IMR-90 (cell line): ENCODE measurements at regions not wholly inside any gene's neighbourhood (a gene's known extent, or its start where the extent isn't known, plus 50 kb on each side); places are given as distances from the start of the nearest gene placed in this dataset.
A peak's percentile ranks its signal among the peaks of the same experiment; 100 is the strongest.

Experiments used
- ATAC-seq: fragments of 200-7000 bp; cut with Tn5 transposase; 2 replicates; pipeline ENCODE4 v1.9.1; 2020; ENCODE audit warnings: low read depth, mild to moderate bottlenecking, moderate library complexity
- BruUV-seq: library from RNA; stranded (reverse); fragments of 400-500 nt; replicated peaks from 2 replicates; lab custom pipeline; 2021; lab: Mats Ljungman, UMichigan
- CTCF ChIA-PET: fragments of 300-600 bp; formaldehyde crosslinking; extraction: SDS; loops from one replicate; lab custom pipeline; 2021; ENCODE audit warnings: antibody characterized with exemption; lab: Yijun Ruan, JAX
- POLR2A ChIA-PET: fragments of 300-600 bp; sonication (Branson Sonifier 250); formaldehyde crosslinking; loops from one replicate; lab custom pipeline; 2022; ENCODE audit warnings: antibody characterized with exemption; ENCODE audit not compliant: unreplicated experiment; lab: Charles Lee
- DNase-seq: peaks from one replicate; pipeline ENCODE4 v3.0.0; 2013
- H2AFZ ChIP-seq: replicated peaks from 2 replicates; pipeline ENCODE3; 2013; ENCODE audit warnings: low read length, mild to moderate bottlenecking; ENCODE audit not compliant: poor library complexity
- H2AK5ac ChIP-seq: 2 replicates; pipeline ENCODE4 v1.6.1; 2013; ENCODE audit warnings: low read depth, low read length, inconsistent platforms
- H2AK9ac ChIP-seq: replicated peaks from 2 replicates; pipeline ENCODE3; 2013; ENCODE audit warnings: mild to moderate bottlenecking, low read depth, low read length, moderate library complexity; ENCODE audit not compliant: poor library complexity
- H2BK120ac ChIP-seq: 2 replicates; pipeline ENCODE4 v1.6.1; 2013; ENCODE audit warnings: low read depth, low read length, inconsistent platforms
- H2BK15ac ChIP-seq: 3 replicates; pipeline ENCODE4 v1.6.1; 2013; ENCODE audit warnings: low read depth, low read length, inconsistent platforms
- H2BK20ac ChIP-seq: 2 replicates; pipeline ENCODE4 v1.6.1; 2013; ENCODE audit warnings: low read depth, mild to moderate bottlenecking, inconsistent platforms, low read length, moderate library complexity
- H2BK5ac ChIP-seq: 2 replicates; pipeline ENCODE4 v1.6.1; 2013; ENCODE audit warnings: mild to moderate bottlenecking, low read depth, low read length, inconsistent platforms; ENCODE audit not compliant: poor library complexity, severe bottlenecking
- H3K14ac ChIP-seq: replicated peaks from 2 replicates; pipeline ENCODE4 v1.6.1; 2013; ENCODE audit warnings: low read depth, low read length, inconsistent platforms
- H3K18ac ChIP-seq: 2 replicates; pipeline ENCODE4 v1.6.1; 2013; ENCODE audit warnings: low read depth, low read length, control low read depth
- H3K23ac ChIP-seq: 2 replicates; pipeline ENCODE4 v1.6.1; 2013; ENCODE audit warnings: low read depth, low read length, inconsistent platforms
- H3K27ac ChIP-seq: 2 replicates; pipeline ENCODE4 v1.5.1; 2013; ENCODE audit warnings: mild to moderate bottlenecking, control low read depth, low read length; ENCODE audit not compliant: insufficient read depth
- H3K27me3 ChIP-seq: 2 replicates; pipeline ENCODE4 v1.6.1; 2013; ENCODE audit warnings: low read length; ENCODE audit not compliant: control insufficient read depth, insufficient read depth
- H3K36me3 ChIP-seq: 2 replicates; pipeline ENCODE4 v1.6.1; 2013; ENCODE audit warnings: low read length, mixed read lengths; ENCODE audit not compliant: control insufficient read depth, insufficient read depth
- H3K4ac ChIP-seq: 2 replicates; pipeline ENCODE4 v1.6.1; 2013; ENCODE audit warnings: low read depth, low read length, inconsistent platforms
- H3K4me1 ChIP-seq: 2 replicates; pipeline ENCODE4 v1.6.1; 2013; ENCODE audit warnings: low read length, mixed read lengths; ENCODE audit not compliant: control insufficient read depth, insufficient read depth
- H3K4me2 ChIP-seq: 2 replicates; pipeline ENCODE4 v1.6.1; 2013; ENCODE audit warnings: low read depth, mild to moderate bottlenecking, control low read depth, low read length, moderate library complexity
- H3K4me3 ChIP-seq: 2 replicates; pipeline ENCODE4 v1.5.1; 2013; ENCODE audit warnings: low read depth, mild to moderate bottlenecking, control low read depth, low read length, moderate library complexity; ENCODE audit not compliant: insufficient read depth
- H3K56ac ChIP-seq: 2 replicates; pipeline ENCODE4 v1.6.1; 2013; ENCODE audit warnings: low read length, inconsistent platforms; ENCODE audit not compliant: insufficient read depth; ENCODE audit errors: extremely low read depth
- H3K79me1 ChIP-seq, 2 experiments: 2 replicates each; pipeline ENCODE4 v1.6.1; 2013; ENCODE audit warnings: low read length in 2 of 2, inconsistent platforms in 1 of 2, low read depth in 1 of 2
- H3K9ac ChIP-seq: 2 replicates; pipeline ENCODE4 v1.6.1; 2013; ENCODE audit warnings: low read depth, low read length, control low read depth
- H3K9me1 ChIP-seq: 2 replicates; pipeline ENCODE4 v1.6.1; 2013; ENCODE audit warnings: low read length, inconsistent platforms; ENCODE audit not compliant: insufficient read depth
- H3K9me3 ChIP-seq: 2 replicates; pipeline ENCODE4 v1.6.1; 2013; ENCODE audit warnings: low read length; ENCODE audit not compliant: control insufficient read depth, insufficient read depth
- H4K20me1 ChIP-seq: 2 replicates; pipeline ENCODE4 v1.6.1; 2013; ENCODE audit warnings: low read length, inconsistent platforms; ENCODE audit not compliant: insufficient read depth
- H4K5ac ChIP-seq: 2 replicates; pipeline ENCODE4 v1.6.1; 2013; ENCODE audit warnings: mild to moderate bottlenecking, low read depth, low read length, control low read depth
- H4K8ac ChIP-seq, 2 experiments: 2 replicates each; pipeline ENCODE4 v1.6.1; 2013; ENCODE audit warnings: low read depth in 2 of 2, low read length in 2 of 2, control low read depth in 1 of 2, inconsistent platforms in 1 of 2
- H4K91ac ChIP-seq: 2 replicates; pipeline ENCODE4 v1.6.1; 2013; ENCODE audit warnings: low read depth, low read length, inconsistent platforms; ENCODE audit not compliant: insufficient read depth
- BHLHE40 ChIP-seq: fragments of 150-350 bp; IDR thresholded peaks from 2 replicates; pipeline ENCODE4 v1.6.1; 2016; ENCODE audit warnings: mild to moderate bottlenecking, low read depth, low read length
- CHD1 ChIP-seq: IDR thresholded peaks from 2 replicates; pipeline ENCODE4 v1.6.1; 2012; ENCODE audit warnings: low read depth, low read length, improper control_type of control experiment
- MAFK ChIP-seq: IDR thresholded peaks from 2 replicates; pipeline ENCODE4 v1.6.1; 2012; ENCODE audit warnings: low read depth, low read length, improper control_type of control experiment
- NFE2L2 ChIP-seq: fragments of 150-350 bp; IDR thresholded peaks from 2 replicates; pipeline ENCODE4 v1.6.1; 2016; ENCODE audit warnings: low read depth, mild to moderate bottlenecking, low read length
- RAD21 ChIP-seq: IDR thresholded peaks from 2 replicates; pipeline ENCODE4 v1.6.1; 2012; ENCODE audit warnings: low read length, improper control_type of control experiment
- RFX5 ChIP-seq: IDR thresholded peaks from 2 replicates; pipeline ENCODE4 v1.8.0; 2012; ENCODE audit warnings: low read depth, mild to moderate bottlenecking, low read length, moderate library complexity
- USF2 ChIP-seq: fragments of 150-350 bp; IDR thresholded peaks from 2 replicates; pipeline ENCODE4 v1.6.1; 2017; ENCODE audit warnings: mild to moderate bottlenecking, antibody characterized with exemption, low read length, low read depth
- WGBS, 2 experiments: methylation state at CpG; one replicate each; pipeline versions ENCODE4 v1.1.5 to v1.1.7; 2013; ENCODE audit warnings: missing lambda C conversion rate in 2 of 2; ENCODE audit not compliant: insufficient read length in 1 of 2; ENCODE audit errors: extremely low coverage in 2 of 2; 5-methylcytosine and 5-hydroxymethylcytosine counted together
- dilution Hi-C: fragments of 300-500 bp; cut with HindIII; formaldehyde crosslinking; loops from one replicate; pipeline ENCODE4 v1.14.3; 2018; ENCODE audit warnings: low sequenced_read_pairs; ENCODE audit not compliant: unreplicated experiment
- in situ Hi-C: fragments of 300-500 bp; cut with MboI; formaldehyde crosslinking; loops from 3 replicates; pipeline ENCODE4 v1.14.3; 2019; ENCODE audit warnings: low sequenced_read_pairs, inconsistent platforms, mixed read lengths
- intact Hi-C: fragments of 100-400 bp; cut with micrococcal nuclease; formaldehyde crosslinking; loops from 2 replicates; pipeline ENCODE4 v1.10.0; 2022

DNA sequence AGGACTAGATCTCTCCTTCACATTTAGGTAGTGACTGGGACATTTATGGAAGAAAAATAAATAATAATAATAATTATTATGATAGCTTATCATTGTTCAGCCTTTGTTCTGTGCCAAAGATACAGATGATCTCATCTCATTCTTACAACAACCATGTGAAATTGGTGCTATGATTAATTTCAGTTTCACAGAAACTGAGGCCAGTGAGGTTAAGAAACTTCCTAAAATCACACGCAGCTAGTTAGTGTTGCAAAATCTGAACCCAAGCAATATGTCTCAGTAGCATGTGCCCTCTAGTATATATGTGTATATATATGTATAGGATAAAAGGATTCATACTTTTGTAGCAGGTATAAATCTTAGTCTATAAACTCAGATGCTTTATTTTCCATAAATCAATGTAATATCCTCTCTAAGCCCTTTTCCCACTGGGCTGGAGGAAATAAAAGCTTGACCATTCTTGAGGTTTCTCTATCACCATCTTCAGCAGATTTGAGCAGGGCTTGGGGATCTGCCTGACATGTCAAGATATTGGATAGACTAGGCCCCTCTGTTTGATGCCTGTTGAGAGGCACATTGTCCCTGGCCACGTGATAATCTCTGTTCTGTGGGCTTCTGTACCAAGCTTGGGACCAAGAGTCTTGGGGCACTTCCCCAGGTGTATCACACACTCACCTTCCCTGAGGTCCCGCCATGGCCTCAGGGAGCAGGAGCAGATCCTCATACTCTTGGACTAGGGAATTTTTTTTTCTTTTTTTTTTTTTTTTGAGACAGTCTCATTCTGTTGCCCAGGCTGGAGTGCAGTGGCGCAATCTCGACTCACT lies 172.6 kb upstream of the NRP1 start:
- H4K5ac ChIP-seq: no peak overlapping the region
- no peak overlapping the region for H2AK9ac ChIP-seq
- H3K4me3 ChIP-seq: no peak overlapping the region
- ChIA-PET CTCF (no interaction called here), POLR2A (no interaction called here)
- H3K18ac ChIP-seq: no peak overlapping the region
- H2BK15ac ChIP-seq: no peak overlapping the region
- dilution Hi-C loops: no loop called here
- ATAC-seq (no peak), DNase-seq (peak; percentile 13)
- H3K27ac ChIP-seq: no peak overlapping the region
- peaks cover 2% of the 10 kb centered on the region; the same call in 1 of the 2 replicates for H3K4me1 ChIP-seq
- intact Hi-C loops: loop anchor here (5.0 kb wide), 1 partner anchor 175 kb away; the partner anchor contains the start of gene NRP1
- no peak overlapping the region for H4K8ac ChIP-seq
- H2BK5ac ChIP-seq: no peak overlapping the region
- no TSS peak for BruUV-seq
- no peak overlapping the region for H3K4me2 ChIP-seq
- H3K9me3 ChIP-seq: no peaks in the 10 kb centered on the region; the same call in 1 of the 2 replicates
- no peak overlapping the region for H3K4ac ChIP-seq
- no peak overlapping the region for H3K56ac ChIP-seq
- no peaks in the 10 kb centered on the region for H4K20me1 ChIP-seq
- peaks cover 2% of the 10 kb centered on the region; the same call in 1 of the 2 replicates for H3K9me1 ChIP-seq
- no CpG with 5 or more reads among the region's 5 CpGs for WGBS, 2 experiments
- no peak overlapping the region for H3K9ac ChIP-seq
- no peaks in the 10 kb centered on the region for H3K79me1 ChIP-seq
- H3K36me3 ChIP-seq: no peaks in the 10 kb centered on the region
- in situ Hi-C loops: no loop called here
- TF ChIP-seq RFX5 (no peak), RAD21 (no peak), BHLHE40 (no peak), NFE2L2 (no peak), USF2 (no peak), MAFK (no peak), CHD1 (no peak)
- H2AFZ ChIP-seq: no peak overlapping the region
- H3K23ac ChIP-seq: no peak overlapping the region
- no peak overlapping the region for H3K14ac ChIP-seq
- H2BK20ac ChIP-seq: no peak overlapping the region
- H2AK5ac ChIP-seq: 0 out of 2 replicates have a peak overlapping the region, but pooled peaks have one; percentile 72
- peaks cover 2% of the 10 kb centered on the region; the same call in 1 of the 2 replicates for H3K27me3 ChIP-seq
- no peak overlapping the region for H2BK120ac ChIP-seq
- H4K91ac ChIP-seq: no peak overlapping the region
